ENCODE measurements at regions not wholly inside any gene's neighbourhood (a gene's known extent, or its start where the extent isn't known, plus 50 kb on each side); places are given as distances from the start of the nearest gene placed in this dataset.

- Histone ChIP-seq H2BK20ac (ENCODE audit: low read depth, low read length, poor library complexity, severe bottlenecking) (no peak overlapping the region), H2BK15ac (ENCODE audit: low read depth, low read length) (no peak overlapping the region), H3K9ac (ENCODE audit: extremely low read depth, insufficient read length, low read length) (no peak overlapping the region), H2BK12ac (ENCODE audit: insufficient read length, low read depth, low read length) (no peak overlapping the region), H2BK120ac (ENCODE audit: low read depth, low read length, poor library complexity, severe bottlenecking) (no peak overlapping the region), H4K8ac (replicated peaks; ENCODE audit: insufficient read length, low read depth, low read length) (no peak overlapping the region), H3K27ac (ENCODE audit: insufficient read length, low read depth, low read length) (no peak overlapping the region), H2AFZ (ENCODE audit: low read length) (no peak overlapping the region), H4K5ac (ENCODE audit: insufficient read length, low read depth, low read length) (no peak overlapping the region), H3K4me2 (ENCODE audit: insufficient read depth, insufficient read length, low read length) (no peak overlapping the region), H3K79me2 (ENCODE audit: insufficient read depth, low read length) (no peaks in the 10 kb centered on the region), H3K4me1 (ENCODE audit: insufficient read depth, low read length) (no peaks in the 10 kb centered on the region), H3T11ph (ENCODE audit: low read length) (no peak overlapping the region), H3K23me2 (ENCODE audit: insufficient read length, low read depth, low read length, poor library complexity, severe bottlenecking) (no peaks in the 10 kb centered on the region), H3K23ac (ENCODE audit: insufficient read length, low read depth, low read length) (no peak overlapping the region), H3K18ac (ENCODE audit: insufficient read length, low read depth, low read length) (no peak overlapping the region), H4K20me1 (ENCODE audit: control insufficient read depth, insufficient read depth, insufficient read length) (no peaks in the 10 kb centered on the region), H3K27me3 (ENCODE audit: insufficient read depth, low read length) (no peaks in the 10 kb centered on the region), H2BK5ac (ENCODE audit: insufficient read length, low read length) (no peak overlapping the region), H2AK5ac (ENCODE audit: insufficient read length, low read length) (no peak overlapping the region), H4K91ac (ENCODE audit: insufficient read length, low read depth, low read length) (no peak overlapping the region), H3K9me3 (ENCODE audit: control insufficient read depth, low read depth, low read length) (no peaks in the 10 kb centered on the region), H3K14ac (ENCODE audit: insufficient read depth, low read length) (no peak overlapping the region), H3K56ac (ENCODE audit: insufficient read length, low read depth, low read length) (no peak overlapping the region), H3K79me1 (ENCODE audit: insufficient read depth, low read depth, low read length, poor library complexity, severe bottlenecking) (no peaks in the 10 kb centered on the region), H3K4ac (ENCODE audit: low read depth, low read length) (no peak overlapping the region)
- no peak for TF ChIP-seq CTCF (conservative IDR thresholded peaks at IDR 0.05)
- Mint-ChIP-seq H3K9me3 (peaks cover under 1 to 2% of the 10 kb centered on the region in 2 experiments; a peak in 2 of 5 replicates), H3K27ac (no peak overlapping the region), H3K27me3 (ENCODE audit: low read depth) (no peaks in the 10 kb centered on the region), H3K4me3 (no peak overlapping the region), H3K4me1 (peaks cover 8 to 10% of the 10 kb centered on the region in 2 experiments), H3K36me3 (ENCODE audit: insufficient read depth in 1 of 3, low read depth in 3 of 3) (no peaks in the 10 kb centered on the region; a peak in 2 of 7 replicates)
- no CpG with 5 or more reads among the region's 3 CpGs for WGBS (ENCODE audit: extremely low coverage, insufficient read length, low lambda C conversion rate)
- no peak for DNase-seq
Measured at GRCh38 chr3:109809513-109809912, 472.2 kb upstream of the DPPA4 start.

Measured in H9 (cell line).